ENCODE measurements at regions not wholly inside any gene's neighbourhood (a gene's known extent, or its start where the extent isn't known, plus 50 kb on each side); places are given as distances from the start of the nearest gene placed in this dataset.

DNA sequence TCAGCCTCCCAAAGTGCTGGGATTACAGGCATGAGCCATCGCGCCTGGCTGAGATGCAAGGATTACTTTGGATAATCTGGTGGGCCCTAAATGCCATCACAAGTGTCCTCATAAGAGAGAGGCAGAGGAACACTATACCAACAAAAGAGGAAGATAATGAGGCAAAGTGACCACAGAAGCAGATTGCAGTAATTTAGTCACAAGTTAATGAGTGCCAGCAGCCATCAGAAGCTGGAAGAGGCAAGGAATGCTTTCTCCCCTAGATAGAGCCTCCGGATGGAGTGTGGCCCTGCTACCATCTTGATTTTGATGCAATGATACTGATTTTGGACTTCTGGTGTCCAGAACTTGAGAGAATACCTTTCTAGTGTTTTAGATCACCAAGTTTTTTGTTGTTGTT, 122.3 kb downstream of the SPATA31D1 start:
- Mint-ChIP-seq H3K9me3 (peaks cover 0 to 6% (median 0%) of the 10 kb centered on the region in 7 donors), H3K4me1 (no peaks in the 10 kb centered on the region), H3K4me3 (no peak overlapping the region), H3K36me3 (no peaks in the 10 kb centered on the region), H3K27ac (no peak overlapping the region), H3K27me3 (ENCODE audit: low read depth in 3 of 3) (peaks cover 0 to 4% (median 0%) of the 10 kb centered on the region in 3 donors)
- no peaks in the 10 kb centered on the region for H3K4me1 ChIP-seq (ENCODE audit: control insufficient read depth in 1 of 2, insufficient read depth in 2 of 2, low read length in 2 of 2)
- TF ChIP-seq, protein P1, sequence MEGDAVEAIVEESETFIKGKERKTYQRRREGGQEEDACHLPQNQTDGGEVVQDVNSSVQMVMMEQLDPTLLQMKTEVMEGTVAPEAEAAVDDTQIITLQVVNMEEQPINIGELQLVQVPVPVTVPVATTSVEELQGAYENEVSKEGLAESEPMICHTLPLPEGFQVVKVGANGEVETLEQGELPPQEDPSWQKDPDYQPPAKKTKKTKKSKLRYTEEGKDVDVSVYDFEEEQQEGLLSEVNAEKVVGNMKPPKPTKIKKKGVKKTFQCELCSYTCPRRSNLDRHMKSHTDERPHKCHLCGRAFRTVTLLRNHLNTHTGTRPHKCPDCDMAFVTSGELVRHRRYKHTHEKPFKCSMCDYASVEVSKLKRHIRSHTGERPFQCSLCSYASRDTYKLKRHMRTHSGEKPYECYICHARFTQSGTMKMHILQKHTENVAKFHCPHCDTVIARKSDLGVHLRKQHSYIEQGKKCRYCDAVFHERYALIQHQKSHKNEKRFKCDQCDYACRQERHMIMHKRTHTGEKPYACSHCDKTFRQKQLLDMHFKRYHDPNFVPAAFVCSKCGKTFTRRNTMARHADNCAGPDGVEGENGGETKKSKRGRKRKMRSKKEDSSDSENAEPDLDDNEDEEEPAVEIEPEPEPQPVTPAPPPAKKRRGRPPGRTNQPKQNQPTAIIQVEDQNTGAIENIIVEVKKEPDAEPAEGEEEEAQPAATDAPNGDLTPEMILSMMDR (IDR thresholded peaks at IDR 0.05): no peak
- H3K4me2 ChIP-seq (replicated peaks; ENCODE audit: extremely low read depth, low read length, poor library complexity, severe bottlenecking): no peak overlapping the region
- H3K9ac ChIP-seq (ENCODE audit: insufficient read depth, low read length, poor library complexity, severe bottlenecking): no peak overlapping the region
- no peaks in the 10 kb centered on the region for H3K9me3 ChIP-seq (replicated peaks in 1 of 2; ENCODE audit: control insufficient read depth in 1 of 2, insufficient read depth in 1 of 2, low read length in 2 of 2)
- DNase-seq: no peak
- intact Hi-C loops (cut with micrococcal nuclease): no loop called here
- H3K79me2 ChIP-seq (ENCODE audit: insufficient read depth, low read length): no peaks in the 10 kb centered on the region
- H3K4me3 ChIP-seq (replicated peaks in 1 of 3; ENCODE audit: low read depth in 2 of 3, low read length in 3 of 3): no peak overlapping the region
- H3K27ac ChIP-seq (ENCODE audit: low read depth in 1 of 2, low read length in 2 of 2): no peak overlapping the region
- H3K36me3 ChIP-seq (replicated peaks in 1 of 2; ENCODE audit: control insufficient read depth in 1 of 2, insufficient read depth in 2 of 2, low read length in 2 of 2): no peaks in the 10 kb centered on the region
- H4K20me1 ChIP-seq (ENCODE audit: insufficient read depth, low read length): no peaks in the 10 kb centered on the region
- no peak overlapping the region for H2AFZ ChIP-seq (ENCODE audit: insufficient read depth, low read depth, low read length, poor library complexity, severe bottlenecking)
- no CpG with 5 or more reads among the region's 3 CpGs for WGBS (ENCODE audit: insufficient coverage)
- H3K27me3 ChIP-seq (ENCODE audit: control insufficient read depth in 2 of 2, insufficient read depth in 2 of 2, low read length in 2 of 2): no peaks in the 10 kb centered on the region

GRCh38 chr9:82115331-82115730, 126.8 kb downstream of the SPATA31D1 start:
- Histone ChIP-seq H3K9me3 (replicated peaks in 1 of 2; ENCODE audit: control insufficient read depth in 1 of 2, insufficient read depth in 1 of 2, low read length in 2 of 2) (no peaks in the 10 kb centered on the region), H3K27ac (ENCODE audit: low read depth in 1 of 2, low read length in 2 of 2) (no peak overlapping the region), H3K27me3 (ENCODE audit: control insufficient read depth in 2 of 2, insufficient read depth in 2 of 2, low read length in 2 of 2) (no peaks in the 10 kb centered on the region), H3K9ac (ENCODE audit: insufficient read depth, low read length, poor library complexity, severe bottlenecking) (no peak overlapping the region), H2AFZ (ENCODE audit: insufficient read depth, low read depth, low read length, poor library complexity, severe bottlenecking) (no peak overlapping the region), H4K20me1 (ENCODE audit: insufficient read depth, low read length) (no peaks in the 10 kb centered on the region), H3K79me2 (ENCODE audit: insufficient read depth, low read length) (no peaks in the 10 kb centered on the region), H3K36me3 (replicated peaks in 1 of 2; ENCODE audit: control insufficient read depth in 1 of 2, insufficient read depth in 2 of 2, low read length in 2 of 2) (no peaks in the 10 kb centered on the region), H3K4me1 (ENCODE audit: control insufficient read depth in 1 of 2, insufficient read depth in 2 of 2, low read length in 2 of 2) (no peaks in the 10 kb centered on the region), H3K4me3 (replicated peaks in 1 of 3; ENCODE audit: low read depth in 2 of 3, low read length in 3 of 3) (no peak overlapping the region), H3K4me2 (replicated peaks; ENCODE audit: extremely low read depth, low read length, poor library complexity, severe bottlenecking) (no peak overlapping the region)
- Mint-ChIP-seq H3K36me3 (no peaks in the 10 kb centered on the region), H3K27me3 (ENCODE audit: low read depth in 3 of 3) (peaks cover 0 to 4% (median 0%) of the 10 kb centered on the region in 3 donors), H3K4me1 (no peaks in the 10 kb centered on the region), H3K9me3 (peaks cover 0 to 4% (median 0%) of the 10 kb centered on the region in 7 donors), H3K27ac (no peak overlapping the region), H3K4me3 (no peak overlapping the region)
- TF ChIP-seq, protein P1 (IDR thresholded peaks at IDR 0.05): no peak
- intact Hi-C loops (cut with micrococcal nuclease): no loop called here
- no peak for DNase-seq
- 100% methylated on average over 1 of the region's 1 CpG for WGBS (ENCODE audit: insufficient coverage)

Measured in CD14-positive monocyte (primary cell).